ENCODE measurements at regions not wholly inside any gene's neighbourhood (a gene's known extent, or its start where the extent isn't known, plus 50 kb on each side); places are given as distances from the start of the nearest gene placed in this dataset.
"Not testable (repeated sequence)": the region's sequence is repeated elsewhere in the genome, so short reads cannot be mapped to it uniquely, and the experiment has no call there.

- no peak for DNase-seq
Observed at GRCh38 chr14:96688629-96689028, 108.6 kb upstream of the VRK1 start.

DNA sequence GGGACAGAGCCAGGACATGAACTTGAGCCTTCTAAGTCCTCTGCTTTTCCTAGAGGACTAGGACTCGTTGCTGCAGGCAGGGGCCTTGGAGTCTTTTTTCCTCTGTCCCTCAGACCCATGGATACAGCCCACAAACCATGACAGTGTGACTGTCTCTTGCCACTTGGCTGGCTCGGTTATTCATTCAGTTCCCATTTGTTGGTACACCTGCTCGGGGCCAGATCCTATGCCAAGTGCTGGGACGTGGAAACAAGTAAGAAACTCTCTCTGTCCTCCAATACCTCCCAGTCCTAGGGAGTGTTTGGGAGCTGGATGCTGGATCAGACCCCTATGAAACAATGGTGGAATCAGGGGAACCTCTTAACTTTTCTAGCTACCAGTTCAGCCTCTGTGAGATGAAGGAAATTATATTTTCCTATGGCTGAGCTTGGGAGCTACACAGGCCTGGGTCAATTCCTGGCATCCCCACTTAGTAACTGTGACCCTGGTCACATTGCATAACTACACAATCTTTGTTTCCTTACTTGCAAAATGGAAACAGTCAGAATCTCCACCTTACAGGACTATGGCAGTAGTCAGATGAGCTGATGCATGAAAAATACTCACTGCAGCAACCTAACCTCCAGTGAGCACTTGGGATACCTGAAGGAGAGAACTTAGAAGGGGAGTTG lies 106.3 kb upstream of the VRK1 start:
- no peak for DNase-seq

GRCh38 chr14:96693252-96693820 lies 103.8 kb upstream of the VRK1 start:
- DNase-seq, result no peak

DNA sequence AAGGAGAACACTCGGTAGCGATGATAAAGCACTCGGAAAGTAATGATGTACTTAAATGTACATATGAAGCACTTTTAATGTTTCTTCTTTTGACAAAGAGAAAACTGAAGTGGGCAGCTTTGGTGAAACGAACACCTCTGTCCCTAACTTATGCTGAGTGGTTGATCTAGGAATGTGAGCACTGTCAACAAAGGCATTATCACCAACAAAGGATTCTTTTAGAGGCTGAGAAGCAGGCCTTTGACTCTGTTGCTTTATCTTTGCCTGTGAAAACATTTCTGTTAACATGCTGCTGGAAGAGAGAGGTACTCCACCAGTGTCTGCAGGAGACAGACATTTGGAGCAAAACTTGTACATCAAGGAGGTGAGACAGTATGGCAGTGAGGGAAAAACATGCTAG lies 103.2 kb upstream of the VRK1 start:
- DNase-seq, result no peak

DNA sequence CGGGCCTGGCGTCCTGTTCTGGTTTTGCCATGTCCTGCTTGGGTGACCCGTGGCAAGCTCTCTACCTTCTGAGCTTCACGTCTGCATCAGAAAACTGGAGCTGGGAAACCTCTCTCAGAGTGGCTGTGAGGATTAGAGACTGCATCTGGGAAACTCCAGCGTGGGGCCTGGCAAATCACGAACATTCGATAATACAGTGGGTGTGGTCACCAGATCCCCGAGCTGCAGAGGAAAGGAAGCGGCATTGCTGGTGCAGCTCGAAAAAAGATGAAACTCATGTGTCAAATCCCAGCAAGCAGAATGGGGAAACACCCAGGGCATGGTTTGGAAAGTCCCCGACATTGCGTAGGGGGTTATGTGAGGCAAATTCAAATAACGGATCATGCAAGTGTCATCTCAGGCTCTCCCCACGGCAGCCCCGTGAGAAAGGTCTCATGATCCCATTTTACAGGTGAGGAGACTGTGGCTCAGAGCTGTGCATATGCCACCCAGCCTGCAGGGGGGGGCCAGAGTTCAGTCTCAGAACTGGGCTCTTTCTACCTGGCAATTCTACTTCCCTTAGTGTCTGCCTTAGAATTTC lies 98.1 kb upstream of the VRK1 start:
- no peak for DNase-seq

- no peak for DNase-seq
Observed at GRCh38 chr14:96699666-96700065, 97.5 kb upstream of the VRK1 start.

- DNase-seq, result no peak
Observed at GRCh38 chr14:96702831-96703230, 94.4 kb upstream of the VRK1 start.

DNA sequence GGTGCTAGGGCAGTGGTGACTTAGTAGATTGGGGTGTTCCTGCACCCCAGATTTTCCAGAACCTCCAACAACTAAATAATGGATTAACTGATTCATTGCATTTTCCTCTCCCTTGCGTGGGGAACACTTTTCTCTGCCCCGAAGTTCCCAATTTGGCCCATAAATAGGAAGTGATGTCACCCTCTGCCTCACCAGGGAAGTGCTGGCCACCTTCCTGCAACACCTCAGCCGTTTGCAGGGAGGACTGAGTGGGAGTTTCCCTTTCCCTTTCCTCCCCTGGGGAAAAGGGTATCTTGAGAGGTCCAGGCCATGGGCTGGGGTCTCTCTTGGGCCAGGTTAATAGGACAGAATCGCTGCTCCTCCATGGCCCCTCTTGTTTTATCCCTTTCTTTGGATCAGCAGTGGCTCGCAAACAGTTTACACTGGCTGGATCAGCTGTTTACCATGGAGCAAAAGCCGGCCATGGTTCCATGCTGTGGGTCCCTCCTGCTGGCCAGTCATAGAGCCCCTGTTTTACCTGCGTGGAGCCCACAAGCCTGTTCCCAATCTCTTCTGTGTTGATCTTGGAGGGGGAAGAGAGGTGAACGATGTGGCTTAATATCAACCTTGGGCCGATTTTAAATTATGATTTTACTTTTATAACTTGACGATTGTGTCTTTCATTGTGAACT lies 91.6 kb upstream of the VRK1 start:
- DNase-seq, result no peak

GRCh38 chr14:96706893-96707292 lies 90.3 kb upstream of the VRK1 start:
- DNase-seq, result no peak

GRCh38 chr14:96710060-96710666 lies 87.0 kb upstream of the VRK1 start:
- DNase-seq, result no peak

- no peak for DNase-seq
Observed at GRCh38 chr14:96711559-96712267, 85.5 kb upstream of the VRK1 start.

DNA sequence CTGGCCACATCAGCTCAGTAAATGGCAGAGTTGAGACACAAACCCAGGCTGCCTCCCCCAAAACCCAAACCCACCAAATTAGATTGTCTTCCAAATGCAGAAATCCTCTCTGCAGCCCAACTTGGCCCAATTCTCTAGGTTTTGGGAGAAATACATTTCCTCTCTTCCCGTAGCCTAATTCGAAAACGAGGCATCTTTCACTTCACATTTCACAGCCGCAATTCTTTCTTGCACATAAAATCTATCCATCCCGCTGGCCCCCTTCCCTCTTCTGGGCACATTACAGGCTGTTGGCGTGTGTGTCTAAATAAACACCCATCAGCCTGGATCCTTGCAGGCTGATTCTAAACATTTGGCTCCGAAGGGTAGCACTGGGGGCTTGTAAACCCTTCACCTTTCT lies 83.8 kb upstream of the VRK1 start:
- DNase-seq, result no peak

DNA sequence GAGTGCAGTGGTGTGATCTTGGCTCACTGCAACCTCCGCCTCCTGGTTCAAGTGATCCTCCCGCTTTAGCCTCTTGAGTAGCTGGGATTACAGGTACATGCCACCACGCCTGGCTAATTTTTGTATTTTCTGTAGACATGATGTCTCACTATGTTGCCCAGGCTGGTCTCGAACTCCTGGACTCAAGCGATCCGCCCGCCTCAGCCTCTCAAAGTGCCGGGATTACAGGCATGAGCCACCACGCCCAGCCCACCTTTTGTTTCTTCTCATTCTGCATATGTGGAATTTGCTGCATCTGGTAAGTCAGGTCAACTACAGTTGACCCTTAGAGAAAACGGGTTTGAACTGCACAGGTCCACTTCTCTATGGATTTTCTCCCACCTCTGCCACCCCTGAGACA lies 82.6 kb upstream of the VRK1 start:
- DNase-seq, result not testable (repeated sequence)

DNA sequence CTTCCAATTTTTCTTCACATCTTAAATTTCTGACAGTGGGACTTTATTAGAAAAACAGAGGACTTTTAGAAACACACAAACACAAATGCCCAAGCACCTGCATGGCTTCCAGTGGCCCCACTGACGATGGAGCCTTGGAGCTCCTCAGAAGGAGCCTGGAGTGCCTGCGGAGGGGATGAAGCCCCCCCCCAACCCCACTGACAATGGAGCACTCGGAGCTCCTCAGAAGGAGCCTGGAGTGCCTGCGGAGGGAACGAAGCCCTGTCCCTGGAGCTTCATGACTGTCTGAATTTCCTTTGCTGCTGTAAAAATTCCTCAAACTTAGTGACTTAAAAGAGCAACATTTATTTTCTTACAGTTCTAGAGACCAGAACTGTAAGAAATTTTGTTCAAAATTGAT lies 80.1 kb upstream of the VRK1 start:
- DNase-seq, result no peak

DNA sequence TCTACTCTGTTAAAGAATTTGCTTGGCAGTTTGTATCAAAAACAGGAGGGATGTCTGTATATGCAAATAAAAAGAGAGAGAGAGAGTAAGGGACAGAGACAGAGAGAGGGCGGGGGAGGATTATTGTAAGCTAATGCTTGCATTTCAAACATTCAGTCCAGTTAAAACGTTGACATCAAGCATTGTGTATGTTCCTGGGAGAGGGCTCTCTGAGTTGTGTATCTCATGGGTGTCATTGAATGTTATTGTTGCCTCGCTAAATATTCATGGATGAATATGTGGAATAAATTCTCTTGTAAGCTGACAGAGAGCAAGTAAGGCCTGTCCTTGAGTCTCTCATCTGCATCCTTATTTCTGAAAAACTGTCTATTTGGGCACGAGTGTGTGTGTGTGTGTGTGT lies 78.8 kb upstream of the VRK1 start:
- no peak for DNase-seq

GRCh38 chr14:96720702-96721101 lies 76.5 kb upstream of the VRK1 start:
- not testable (repeated sequence) for DNase-seq

DNA sequence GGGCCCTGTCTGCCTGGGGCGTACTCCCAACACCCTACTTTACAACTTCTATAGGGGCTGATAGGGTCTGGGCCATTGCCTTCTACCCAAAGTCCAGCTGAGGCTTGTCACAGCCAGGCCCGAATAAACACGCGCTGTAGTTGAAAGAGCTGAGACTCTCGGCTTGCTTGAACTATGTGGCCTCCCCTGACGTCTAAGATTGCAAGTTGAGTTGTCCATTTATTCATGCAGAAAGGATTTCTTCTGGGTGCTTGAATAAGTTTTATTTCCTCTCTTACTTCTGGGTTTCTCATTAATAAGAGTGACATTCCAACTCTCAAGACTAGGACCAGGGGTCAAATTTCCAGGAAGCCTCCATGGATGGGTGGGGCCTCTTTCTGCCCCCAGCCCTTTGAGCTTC lies 74.4 kb upstream of the VRK1 start:
- no peak for DNase-seq

GRCh38 chr14:96723946-96724345 lies 73.2 kb upstream of the VRK1 start:
- no peak for DNase-seq

DNA sequence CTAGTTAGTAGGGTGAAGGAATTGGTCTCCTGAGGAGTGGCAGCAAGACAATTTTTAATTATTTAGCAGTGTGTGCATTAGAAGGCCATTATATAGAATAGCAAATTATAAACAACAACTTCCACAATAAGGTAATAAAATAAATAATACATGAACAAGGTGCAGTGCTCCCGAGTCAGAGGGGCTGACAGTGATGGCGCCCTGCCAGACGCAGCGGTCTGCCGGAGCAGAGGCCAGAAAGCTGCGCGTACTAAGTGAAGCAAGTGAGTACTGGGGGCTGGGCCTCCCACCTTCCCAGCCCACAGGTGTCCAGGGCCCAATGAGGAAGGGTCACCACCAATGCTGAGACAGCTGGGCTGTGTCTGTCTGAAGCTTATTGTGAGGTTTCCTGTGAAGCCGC lies 72.0 kb upstream of the VRK1 start:
- no peak for DNase-seq

DNA sequence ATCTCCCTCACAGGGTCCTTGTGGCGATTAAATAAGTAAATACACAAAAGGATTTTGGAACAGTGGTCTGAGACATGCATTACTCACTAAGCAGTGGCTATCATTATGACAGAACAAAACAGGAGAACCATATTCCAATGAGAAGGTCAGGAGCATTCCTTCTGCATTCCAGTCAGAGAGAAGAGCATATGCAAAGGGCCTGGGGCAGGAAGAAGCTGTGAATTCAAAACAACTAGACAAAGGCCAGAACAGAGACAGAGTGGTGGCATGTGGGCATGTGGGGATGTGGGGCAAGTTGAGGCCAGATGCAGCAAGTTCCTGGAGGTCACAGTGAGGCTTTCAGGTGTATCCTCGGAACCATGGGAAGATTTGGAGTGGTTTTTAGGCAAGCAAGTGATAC lies 70.1 kb upstream of the VRK1 start:
- DNase-seq, result no peak

- no peak for DNase-seq
Observed at GRCh38 chr14:96727491-96727890, 69.7 kb upstream of the VRK1 start.

DNA sequence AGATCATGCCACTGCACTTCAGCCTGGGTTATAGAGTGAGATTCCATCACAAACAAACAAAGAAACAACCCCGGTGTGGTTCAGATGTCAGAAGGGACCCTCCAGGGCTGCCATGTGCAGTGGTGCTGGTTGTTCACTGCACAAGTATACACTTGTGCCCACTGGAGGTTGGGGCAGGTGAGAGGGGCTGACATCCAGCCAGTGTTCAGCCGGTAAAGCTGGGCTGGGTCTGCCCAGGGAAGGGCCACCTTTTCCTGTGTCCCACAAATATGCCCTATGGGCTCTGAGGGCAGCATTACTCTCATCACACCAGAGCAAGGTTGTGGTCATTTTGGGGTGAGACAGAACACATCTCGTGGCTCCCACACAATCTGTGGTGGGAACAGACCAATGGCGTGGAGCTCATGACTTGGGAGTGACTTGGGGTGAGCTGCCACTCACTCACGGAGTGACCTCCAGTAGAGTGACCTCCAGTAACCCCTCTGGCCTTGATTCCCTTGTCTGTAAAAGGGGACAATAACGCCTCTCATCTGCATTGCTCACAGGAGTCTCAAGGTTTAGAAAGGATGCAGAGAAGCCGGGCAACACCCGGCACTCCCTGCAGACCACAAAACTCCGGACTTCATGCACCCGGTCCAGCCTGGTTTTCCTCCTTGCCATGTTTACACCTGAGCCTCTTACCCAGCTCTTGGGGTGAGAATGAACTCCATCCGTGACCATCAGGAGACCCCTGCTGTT lies 69.0 kb upstream of the VRK1 start:
- DNase-seq, result no peak

Measured in activated CD4-positive, alpha-beta T cell treated with anti-CD3 and anti-CD28 coated beads for 4 hours (primary cell).